OCI-LY3 (cell line): ENCODE measurements at regions not wholly inside any gene's neighbourhood (a gene's known extent, or its start where the extent isn't known, plus 50 kb on each side); places are given as distances from the start of the nearest gene placed in this dataset.

Source experiments
- EZH2phosphoT487 ChIP-seq: fragments of 200-600 bp; shearing (Covaris generic); IDR thresholded peaks from 2 replicates; pipeline ENCODE4 v1.6.1; 2018; ENCODE audit warnings: antibody characterized with exemption, mixed run types, low read depth
- TF ChIP-seq, protein P1 (sequence below): fragments of 200-600, 300-600 bp; sonication (generic); IDR thresholded peaks from 2 replicates; pipeline ENCODE4 v1.5.1; 2014; ENCODE audit warnings: antibody characterized with exemption, low read length, low read depth

DNA sequence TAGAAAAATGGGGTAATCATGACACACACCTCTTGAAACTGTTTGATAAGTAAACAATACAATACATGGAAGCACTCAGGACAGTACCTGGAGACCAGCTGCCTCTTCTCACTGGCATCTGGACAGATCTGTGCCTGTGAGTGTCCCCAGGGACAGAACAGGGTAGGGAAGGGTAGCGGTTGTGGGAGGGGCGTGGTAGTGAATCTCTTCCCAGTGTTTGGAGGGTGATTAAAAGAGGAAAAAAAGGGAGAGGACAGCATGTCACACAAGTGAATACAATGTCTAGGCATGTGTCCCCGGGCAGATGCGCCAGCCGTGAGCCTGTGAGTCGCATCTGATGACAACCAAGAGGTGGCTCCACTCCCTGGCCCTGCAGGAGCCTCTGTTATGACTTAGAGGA, 138.8 kb upstream of the MSX1 start:
- TF ChIP-seq, protein P1, sequence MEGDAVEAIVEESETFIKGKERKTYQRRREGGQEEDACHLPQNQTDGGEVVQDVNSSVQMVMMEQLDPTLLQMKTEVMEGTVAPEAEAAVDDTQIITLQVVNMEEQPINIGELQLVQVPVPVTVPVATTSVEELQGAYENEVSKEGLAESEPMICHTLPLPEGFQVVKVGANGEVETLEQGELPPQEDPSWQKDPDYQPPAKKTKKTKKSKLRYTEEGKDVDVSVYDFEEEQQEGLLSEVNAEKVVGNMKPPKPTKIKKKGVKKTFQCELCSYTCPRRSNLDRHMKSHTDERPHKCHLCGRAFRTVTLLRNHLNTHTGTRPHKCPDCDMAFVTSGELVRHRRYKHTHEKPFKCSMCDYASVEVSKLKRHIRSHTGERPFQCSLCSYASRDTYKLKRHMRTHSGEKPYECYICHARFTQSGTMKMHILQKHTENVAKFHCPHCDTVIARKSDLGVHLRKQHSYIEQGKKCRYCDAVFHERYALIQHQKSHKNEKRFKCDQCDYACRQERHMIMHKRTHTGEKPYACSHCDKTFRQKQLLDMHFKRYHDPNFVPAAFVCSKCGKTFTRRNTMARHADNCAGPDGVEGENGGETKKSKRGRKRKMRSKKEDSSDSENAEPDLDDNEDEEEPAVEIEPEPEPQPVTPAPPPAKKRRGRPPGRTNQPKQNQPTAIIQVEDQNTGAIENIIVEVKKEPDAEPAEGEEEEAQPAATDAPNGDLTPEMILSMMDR = no peak
- no peak for TF ChIP-seq EZH2phosphoT487
